Liver (tissue), 8 donors: ENCODE measurements at regions not wholly inside any gene's neighbourhood (a gene's known extent, or its start where the extent isn't known, plus 50 kb on each side); places are given as distances from the start of the nearest gene placed in this dataset.

Experiments
- DNase-seq: peaks from one replicate; pipeline ENCODE4 v3.0.0-alpha.2; 2017; ENCODE audit warnings: low spot score
- H3K27ac ChIP-seq, 2 donors: one replicate each; pipeline ENCODE4 v1.7.0; 2013; ENCODE audit warnings: inconsistent platforms in 2 of 2, low read length in 2 of 2, control low read depth in 1 of 2, low read depth in 1 of 2, mild to moderate bottlenecking in 1 of 2
- H3K27me3 ChIP-seq, 4 donors: one replicate each; pipeline versions ENCODE4 v1.6.1 to v1.7.0; 2013; ENCODE audit warnings: low read length in 3 of 4, inconsistent platforms in 1 of 4, mild to moderate bottlenecking in 1 of 4, moderate library complexity in 1 of 4; ENCODE audit not compliant: control insufficient read depth in 4 of 4, insufficient read depth in 4 of 4
- H3K36me3 ChIP-seq, 4 donors: one replicate each; pipeline versions ENCODE4 v1.6.1 to v1.7.0; 2013; ENCODE audit warnings: low read length in 3 of 4, mild to moderate bottlenecking in 3 of 4, low read depth in 1 of 4, moderate library complexity in 1 of 4; ENCODE audit not compliant: control insufficient read depth in 4 of 4, insufficient read depth in 3 of 4
- H3K4me1 ChIP-seq, 4 donors: one replicate each; pipeline versions ENCODE4 v1.6.1 to v1.7.0; 2013; ENCODE audit warnings: low read length in 3 of 4, mild to moderate bottlenecking in 3 of 4, moderate library complexity in 1 of 4; ENCODE audit not compliant: control insufficient read depth in 4 of 4, insufficient read depth in 4 of 4
- H3K4me3 ChIP-seq, 3 donors: one replicate each; pipeline versions ENCODE4 v1.6.1 to v1.7.0; 2013; ENCODE audit warnings: low read length in 3 of 3, control low read depth in 1 of 3, low read depth in 1 of 3, mild to moderate bottlenecking in 1 of 3
- H3K9ac ChIP-seq, 2 donors: one replicate each; pipeline ENCODE4 v1.7.0; 2013; ENCODE audit warnings: low read length in 2 of 2, mild to moderate bottlenecking in 2 of 2, moderate library complexity in 2 of 2, control low read depth in 1 of 2, low read depth in 1 of 2
- H3K9me3 ChIP-seq, 4 donors: one replicate each; pipeline versions ENCODE4 v1.6.1 to v1.7.0; 2013; ENCODE audit warnings: low read length in 3 of 4; ENCODE audit not compliant: control insufficient read depth in 4 of 4
- ATF3 ChIP-seq: IDR thresholded peaks from 2 replicates; pipeline ENCODE4 v1.6.1; 2016; ENCODE audit warnings: antibody characterized with exemption
- CTCF ChIP-seq: fragments of 150-350 bp; IDR thresholded peaks from 2 replicates; pipeline ENCODE4 v1.5.1; 2017; ENCODE audit warnings: improper control_type of control experiment, low read depth, low read length; ENCODE audit not compliant: missing input control
- EGR1 ChIP-seq, 2 donors: IDR thresholded peaks; 2 replicates each; pipeline ENCODE4 v1.6.1; 2016 to 2018; ENCODE audit warnings: antibody characterized with exemption in 2 of 2, low read depth in 2 of 2
- FOXA2 ChIP-seq: IDR thresholded peaks from 2 replicates; pipeline ENCODE4 v1.6.1; 2016; ENCODE audit warnings: antibody characterized with exemption
- GABPA ChIP-seq, 2 donors: IDR thresholded peaks in 1 of 2; conservative IDR thresholded peaks in 1 of 2; 2 replicates each; pipeline ENCODE4 v1.6.1; 2016; ENCODE audit warnings: antibody characterized with exemption in 2 of 2, mild to moderate bottlenecking in 1 of 2, moderate library complexity in 1 of 2
- HNF4A ChIP-seq, 2 donors: conservative IDR thresholded peaks; 2 replicates each; pipeline ENCODE4 v1.6.1; 2016; ENCODE audit warnings: antibody characterized with exemption in 2 of 2, mild to moderate bottlenecking in 2 of 2
- HNF4G ChIP-seq: IDR thresholded peaks from 2 replicates; pipeline ENCODE4 v1.6.1; 2016; ENCODE audit warnings: antibody characterized with exemption
- JUND ChIP-seq, 2 donors: IDR thresholded peaks; 2 replicates each; pipeline ENCODE4 v1.6.1; 2016; ENCODE audit warnings: antibody characterized with exemption in 2 of 2
- MAX ChIP-seq: IDR thresholded peaks from 2 replicates; pipeline ENCODE4 v1.6.1; 2016; ENCODE audit warnings: antibody characterized with exemption
- NR2F2 ChIP-seq: IDR thresholded peaks from 2 replicates; pipeline ENCODE4 v1.6.1; 2016; ENCODE audit warnings: antibody characterized with exemption
- RAD21 ChIP-seq, 2 donors: IDR thresholded peaks; 2 replicates each; pipeline ENCODE4 v1.6.1; 2016; ENCODE audit warnings: antibody characterized with exemption in 2 of 2, mild to moderate bottlenecking in 2 of 2
- REST ChIP-seq: IDR thresholded peaks from 2 replicates; pipeline ENCODE4 v1.6.1; 2016; ENCODE audit warnings: antibody characterized with exemption, mild to moderate bottlenecking
- RXRA ChIP-seq, 2 donors: IDR thresholded peaks; 2 replicates each; pipeline ENCODE4 v1.6.1; 2017 to 2018; ENCODE audit warnings: antibody characterized with exemption in 2 of 2, mild to moderate bottlenecking in 1 of 2
- SP1 ChIP-seq: IDR thresholded peaks from 2 replicates; pipeline ENCODE4 v1.6.1; 2018; ENCODE audit warnings: antibody characterized with exemption, mild to moderate bottlenecking
- TAF1 ChIP-seq: conservative IDR thresholded peaks from 2 replicates; pipeline ENCODE4 v1.6.1; 2016; ENCODE audit warnings: antibody characterized with exemption, mild to moderate bottlenecking
- YY1 ChIP-seq: IDR thresholded peaks from 2 replicates; pipeline ENCODE4 v1.6.1; 2016; ENCODE audit warnings: antibody characterized with exemption, mild to moderate bottlenecking
- whole genome bisulfite sequencing: extraction: QIAGEN DNeasy Blood & Tissue Kit; methylation state at CpG from one replicate; pipeline ENCODE4 v1.1.7; 2013; 5-methylcytosine and 5-hydroxymethylcytosine counted together
- donor health status: healthy.
- donor health status: healthy.
- donor health status: healthy.
- donor health status: healthy.
- donor health status: healthy.

- 34% methylated on average over 4 of the region's 4 CpGs for WGBS
- peaks cover 0 to under 1% (median 0%) of the 10 kb centered on the region in 4 donors for H3K9me3 ChIP-seq
- TF ChIP-seq CTCF (peak; percentile 79), FOXA2 (no peak), EGR1 (IDR thresholded peaks at IDR 0.05; ENCODE audit: low read depth in 2 of 2) (no peak), MAX (no peak), REST (no peak), ATF3 (no peak), HNF4G (no peak), RXRA (IDR thresholded peaks at IDR 0.05) (no peak), HNF4A (conservative IDR thresholded peaks at IDR 0.05) (no peak), NR2F2 (no peak), RAD21 (IDR thresholded peaks at IDR 0.05) (peak; percentile 80 to 83), SP1 (no peak), GABPA (IDR thresholded peaks at IDR 0.05 in 1 of 2, conservative IDR thresholded peaks at IDR 0.05 in 1 of 2) (no peak), YY1 (no peak)
- H3K9ac ChIP-seq = no peak overlapping the region
- H3K27me3 ChIP-seq = no peaks in the 10 kb centered on the region
- no peak overlapping the region for H3K4me3 ChIP-seq
- H3K27ac ChIP-seq = no peak overlapping the region
- peak; percentile 42 for DNase-seq
- H3K4me1 ChIP-seq = no peaks in the 10 kb centered on the region
- no peaks in the 10 kb centered on the region for H3K36me3 ChIP-seq
Measured at GRCh38 chr5:100430268-100431195, 104.6 kb upstream of the FAM174A start.

GRCh38 chr5:100424787-100425186, 110.4 kb upstream of the FAM174A start:
- no peaks in the 10 kb centered on the region for H3K36me3 ChIP-seq
- no peak overlapping the region for H3K27ac ChIP-seq
- WGBS = 95% methylated on average over 4 of the region's 4 CpGs
- DNase-seq = no peak
- H3K9ac ChIP-seq = no peak overlapping the region
- peaks cover 0 to 7% (median 4%) of the 10 kb centered on the region in 4 donors for H3K9me3 ChIP-seq
- TF ChIP-seq MAX = no peak
- TF ChIP-seq RAD21 (IDR thresholded peaks at IDR 0.05) = no peak
- no peak for TF ChIP-seq SP1
- no peak for TF ChIP-seq RXRA (IDR thresholded peaks at IDR 0.05)
- no peak for TF ChIP-seq GABPA (IDR thresholded peaks at IDR 0.05 in 1 of 2, conservative IDR thresholded peaks at IDR 0.05 in 1 of 2)
- no peak for TF ChIP-seq JUND (IDR thresholded peaks at IDR 0.05)
- TF ChIP-seq TAF1 = no peak
- no peak for TF ChIP-seq REST
- no peak for TF ChIP-seq YY1
- H3K27me3 ChIP-seq = no peaks in the 10 kb centered on the region
- H3K4me1 ChIP-seq = no peaks in the 10 kb centered on the region
- H3K4me3 ChIP-seq = peak overlapping the region in 1 of 3 donors; percentile 20
